Peyer's patch (tissue), 4 donors: ENCODE measurements at regions not wholly inside any gene's neighbourhood (a gene's known extent, or its start where the extent isn't known, plus 50 kb on each side); places are given as distances from the start of the nearest gene placed in this dataset.

Experiments
- DNase-seq, 3 donors: peaks; one replicate each; pipeline ENCODE4 v3.0.0-alpha.2; 2017 to 2019
- H3K27ac ChIP-seq, 4 donors: fragments of 200-600 bp; sonication (generic); one replicate each; pipeline ENCODE4 v1.5.1; 2016 to 2019
- H3K27me3 ChIP-seq, 2 donors: fragments of 200-600 bp; sonication (generic); one replicate each; pipeline ENCODE4 v1.5.1; 2019
- H3K36me3 ChIP-seq, 3 donors: fragments of 200-600 bp; sonication (generic); one replicate each; pipeline ENCODE4 v1.5.1; 2016 to 2019
- H3K4me1 ChIP-seq, 4 donors: fragments of 200-600 bp; sonication (generic); one replicate each; pipeline ENCODE4 v1.5.1; 2016 to 2019
- H3K4me3 ChIP-seq, 4 donors: fragments of 200-600 bp; sonication (generic); 1 replicate in 3 of 4; 2 replicates in 1 of 4; pipeline ENCODE4 v1.5.1; 2016 to 2019; ENCODE audit warnings: mild to moderate bottlenecking in 1 of 4
- H3K9me3 ChIP-seq, 4 donors: fragments of 200-600 bp; sonication (generic); one replicate each; pipeline ENCODE4 v1.5.1; 2016 to 2019; ENCODE audit warnings: mild to moderate bottlenecking in 1 of 4
- POLR2A ChIP-seq, 2 donors: fragments of 450-650 bp; IDR thresholded peaks; one replicate each; pipeline ENCODE4 v1.5.1; 2017; ENCODE audit warnings: antibody characterized with exemption in 2 of 2, mild to moderate bottlenecking in 2 of 2, moderate library complexity in 2 of 2
- TF ChIP-seq, protein P1 (sequence below), 6 experiments: fragments of 450-650 bp in 4 of 6; fragments of 200-600 bp in 2 of 6; sonication (generic) in 1 of 6; IDR thresholded peaks; one replicate each; pipeline ENCODE4 v1.5.1; 2017 to 2019; ENCODE audit warnings: antibody characterized with exemption in 6 of 6, mild to moderate bottlenecking in 3 of 6, moderate library complexity in 1 of 6

GRCh38 chr1:187157552-187157951, 328.8 kb downstream of the PLA2G4A start:
- TF ChIP-seq, protein P1, sequence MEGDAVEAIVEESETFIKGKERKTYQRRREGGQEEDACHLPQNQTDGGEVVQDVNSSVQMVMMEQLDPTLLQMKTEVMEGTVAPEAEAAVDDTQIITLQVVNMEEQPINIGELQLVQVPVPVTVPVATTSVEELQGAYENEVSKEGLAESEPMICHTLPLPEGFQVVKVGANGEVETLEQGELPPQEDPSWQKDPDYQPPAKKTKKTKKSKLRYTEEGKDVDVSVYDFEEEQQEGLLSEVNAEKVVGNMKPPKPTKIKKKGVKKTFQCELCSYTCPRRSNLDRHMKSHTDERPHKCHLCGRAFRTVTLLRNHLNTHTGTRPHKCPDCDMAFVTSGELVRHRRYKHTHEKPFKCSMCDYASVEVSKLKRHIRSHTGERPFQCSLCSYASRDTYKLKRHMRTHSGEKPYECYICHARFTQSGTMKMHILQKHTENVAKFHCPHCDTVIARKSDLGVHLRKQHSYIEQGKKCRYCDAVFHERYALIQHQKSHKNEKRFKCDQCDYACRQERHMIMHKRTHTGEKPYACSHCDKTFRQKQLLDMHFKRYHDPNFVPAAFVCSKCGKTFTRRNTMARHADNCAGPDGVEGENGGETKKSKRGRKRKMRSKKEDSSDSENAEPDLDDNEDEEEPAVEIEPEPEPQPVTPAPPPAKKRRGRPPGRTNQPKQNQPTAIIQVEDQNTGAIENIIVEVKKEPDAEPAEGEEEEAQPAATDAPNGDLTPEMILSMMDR (IDR thresholded peaks at IDR 0.05): no peak
- no peak for TF ChIP-seq POLR2A (IDR thresholded peaks at IDR 0.05)
- no peak for DNase-seq

DNA sequence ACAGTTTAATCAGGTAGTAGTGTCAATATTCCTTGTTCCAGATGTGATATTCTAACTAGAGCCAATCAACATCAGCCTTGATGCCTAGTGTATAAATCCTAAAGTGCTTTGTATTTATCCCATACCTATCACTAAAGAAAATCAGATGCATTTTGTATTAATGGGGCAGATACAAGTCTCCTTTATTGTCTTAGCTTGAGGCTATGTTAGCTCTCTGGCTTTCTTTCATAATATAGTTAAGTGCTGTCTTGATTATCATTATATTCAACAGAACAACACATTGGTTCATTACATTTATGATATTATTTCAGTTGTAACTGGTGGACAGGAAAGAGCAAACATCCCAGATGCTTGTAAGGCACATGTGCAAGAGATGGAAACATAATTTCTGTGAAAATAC, 338.8 kb downstream of the PLA2G4A start:
- Histone ChIP-seq H3K27me3 (no peaks in the 10 kb centered on the region), H3K4me1 (no peaks in the 10 kb centered on the region), H3K27ac (no peak overlapping the region), H3K9me3 (no peaks in the 10 kb centered on the region), H3K36me3 (no peaks in the 10 kb centered on the region), H3K4me3 (no peak overlapping the region)
- TF ChIP-seq, protein P1 (IDR thresholded peaks at IDR 0.05): no peak
- no peak for TF ChIP-seq POLR2A (IDR thresholded peaks at IDR 0.05)
- no peak for DNase-seq

More at GRCh38 chr1:187157552-187157951, 328.8 kb downstream of the PLA2G4A start:
- Histone ChIP-seq H3K27ac (no peak overlapping the region), H3K36me3 (no peaks in the 10 kb centered on the region), H3K4me3 (no peak overlapping the region), H3K27me3 (no peaks in the 10 kb centered on the region), H3K4me1 (no peaks in the 10 kb centered on the region), H3K9me3 (peaks cover 0 to 3% (median 0%) of the 10 kb centered on the region in 4 donors)

DNA sequence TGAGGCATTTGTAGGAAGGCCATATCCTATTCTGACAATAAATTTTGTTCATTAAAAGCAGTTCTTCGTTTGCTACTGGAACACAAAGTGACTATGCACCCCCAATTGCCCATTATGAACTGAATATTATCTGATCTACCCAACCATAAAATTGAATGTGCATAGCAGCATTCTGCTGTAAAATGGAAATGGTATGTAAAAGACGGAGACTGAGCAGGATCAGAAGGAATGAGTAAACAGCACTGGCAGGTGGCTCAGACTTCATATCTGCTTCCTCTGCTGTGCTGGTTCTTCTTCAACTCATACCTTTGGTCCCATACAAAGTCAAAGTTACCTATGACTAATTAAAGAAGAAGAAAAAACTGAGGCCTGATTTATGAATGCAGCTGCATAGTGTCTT, 339.5 kb downstream of the PLA2G4A start:
- DNase-seq: no peak
- H3K27me3 ChIP-seq: no peaks in the 10 kb centered on the region
- no peaks in the 10 kb centered on the region for H3K9me3 ChIP-seq
- no peak overlapping the region for H3K27ac ChIP-seq
- H3K36me3 ChIP-seq: no peaks in the 10 kb centered on the region
- no peak overlapping the region for H3K4me3 ChIP-seq
- H3K4me1 ChIP-seq: no peaks in the 10 kb centered on the region
- no peak for TF ChIP-seq POLR2A (IDR thresholded peaks at IDR 0.05)
- TF ChIP-seq, protein P1 (IDR thresholded peaks at IDR 0.05): no peak

GRCh38 chr1:187185389-187185788, 356.6 kb downstream of the PLA2G4A start:
- no peak overlapping the region for H3K27ac ChIP-seq
- no peaks in the 10 kb centered on the region for H3K36me3 ChIP-seq
- H3K9me3 ChIP-seq: peaks cover 0 to 5% (median 0%) of the 10 kb centered on the region in 4 donors
- TF ChIP-seq, protein P1 (IDR thresholded peaks at IDR 0.05): no peak
- no peak for DNase-seq
- no peaks in the 10 kb centered on the region for H3K4me1 ChIP-seq
- H3K4me3 ChIP-seq: no peak overlapping the region
- no peaks in the 10 kb centered on the region for H3K27me3 ChIP-seq

GRCh38 chr1:187197685-187198084, 368.9 kb downstream of the PLA2G4A start:
- no peaks in the 10 kb centered on the region for H3K36me3 ChIP-seq
- no peak for DNase-seq
- no peaks in the 10 kb centered on the region for H3K9me3 ChIP-seq
- H3K4me3 ChIP-seq: no peak overlapping the region
- TF ChIP-seq, protein P1 (IDR thresholded peaks at IDR 0.05): no peak
- no peak for TF ChIP-seq POLR2A (IDR thresholded peaks at IDR 0.05)
- no peaks in the 10 kb centered on the region for H3K4me1 ChIP-seq
- H3K27ac ChIP-seq: no peak overlapping the region
- H3K27me3 ChIP-seq: no peaks in the 10 kb centered on the region

DNA sequence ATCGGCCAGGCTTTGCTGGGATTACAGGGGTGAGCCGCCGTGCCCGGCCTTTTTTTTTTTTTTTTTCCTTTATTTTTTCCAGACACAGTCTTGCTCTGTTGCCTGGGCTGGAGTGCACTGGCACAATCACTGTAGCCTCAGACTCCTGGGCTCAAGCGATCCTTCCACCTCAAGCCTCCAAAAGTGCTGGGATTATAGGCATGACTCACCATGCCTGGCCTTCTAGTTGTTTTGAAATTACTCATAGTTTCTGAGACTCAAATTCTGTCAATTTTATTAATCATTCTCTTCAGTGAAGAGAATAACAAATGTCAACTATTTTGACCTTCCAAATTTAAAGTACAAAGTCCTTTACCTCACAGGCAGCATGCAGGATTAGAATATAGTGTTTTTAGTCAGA, 374.5 kb downstream of the PLA2G4A start:
- Histone ChIP-seq H3K4me3 (no peak overlapping the region), H3K27me3 (no peaks in the 10 kb centered on the region), H3K4me1 (no peaks in the 10 kb centered on the region), H3K9me3 (no peaks in the 10 kb centered on the region), H3K27ac (no peak overlapping the region), H3K36me3 (no peaks in the 10 kb centered on the region)
- TF ChIP-seq, protein P1 (IDR thresholded peaks at IDR 0.05): no peak
- TF ChIP-seq POLR2A (IDR thresholded peaks at IDR 0.05): no peak
- no peak for DNase-seq
